ENCODE measurements at regions not wholly inside any gene's neighbourhood (a gene's known extent, or its start where the extent isn't known, plus 50 kb on each side); places are given as distances from the start of the nearest gene placed in this dataset.

DNA sequence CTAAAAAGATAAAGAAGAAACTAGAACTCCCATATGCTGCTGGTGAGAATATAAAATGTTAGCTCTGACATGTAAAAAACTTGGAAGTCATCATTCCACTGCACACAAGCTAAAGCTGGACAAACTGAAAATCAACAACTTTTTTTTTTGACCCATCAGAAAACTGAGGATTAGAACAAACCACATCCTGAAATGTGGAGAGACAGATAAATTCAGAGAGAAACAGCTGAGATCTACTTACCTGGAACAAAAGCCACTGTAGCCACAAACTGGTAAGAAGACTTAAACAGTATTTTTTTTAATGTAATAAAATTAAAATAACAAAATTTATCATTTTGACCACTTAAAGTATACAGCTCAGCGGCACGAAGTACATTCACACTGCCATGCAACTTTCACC is 408.5 kb upstream of the RGS17 start:
- TF ChIP-seq HIC2 (CRISPR knock-in tag; IDR thresholded peaks at IDR 0.05; ENCODE audit: low read depth) (no peak), ZBTB38 (CRISPR knock-in tag; IDR thresholded peaks at IDR 0.05) (no peak), CREB1 (IDR thresholded peaks at IDR 0.05) (no peak), CREB1 (CRISPR knock-in tag; IDR thresholded peaks at IDR 0.05) (no peak), CTCF (CRISPR knock-in tag; IDR thresholded peaks at IDR 0.05) (no peak), NFE2 (CRISPR knock-in tag; IDR thresholded peaks at IDR 0.05) (no peak), POLR2A (IDR thresholded peaks at IDR 0.05; ENCODE audit: insufficient read depth in 1 of 2, low read depth in 2 of 2, low read length in 2 of 2) (no peak), ZSCAN5A (CRISPR knock-in tag; IDR thresholded peaks at IDR 0.05; ENCODE audit: borderline replicate concordance) (no peak), MAF1 (CRISPR knock-in tag; IDR thresholded peaks at IDR 0.05; ENCODE audit: borderline replicate concordance) (no peak), CREM (IDR thresholded peaks at IDR 0.05) (no peak), CREM (CRISPR knock-in tag; IDR thresholded peaks at IDR 0.05) (no peak), GABPA (IDR thresholded peaks at IDR 0.05; ENCODE audit: low read depth, low read length) (no peak), GABPA (CRISPR knock-in tag; IDR thresholded peaks at IDR 0.05; ENCODE audit: low read depth) (no peak)
